CD14-positive monocyte (primary cell): ENCODE measurements at regions not wholly inside any gene's neighbourhood (a gene's known extent, or its start where the extent isn't known, plus 50 kb on each side); places are given as distances from the start of the nearest gene placed in this dataset.
"Not testable (repeated sequence)": the region's sequence is repeated elsewhere in the genome, so short reads cannot be mapped to it uniquely, and the experiment has no call there.

Source experiments
- DNase-seq, 3 donors: peaks; one replicate each; pipeline ENCODE4 v3.0.0-alpha.2; 2011 to 2022
- H2AFZ ChIP-seq: 2 replicates; pipeline ENCODE4 v1.6.0; 2012; ENCODE audit warnings: mild to moderate bottlenecking, low read depth, low read length, inconsistent platforms; ENCODE audit not compliant: insufficient read depth, poor library complexity, severe bottlenecking
- H3K27ac ChIP-seq, 2 donors: 1 replicate in 1 of 2; 2 replicates in 1 of 2; pipeline ENCODE4 v1.5.1; 2012 to 2013; ENCODE audit warnings: low read length in 2 of 2, control low read depth in 1 of 2, inconsistent platforms in 1 of 2, low read depth in 1 of 2, mild to moderate bottlenecking in 1 of 2
- H3K27me3 ChIP-seq, 2 donors: one replicate each; pipeline versions ENCODE4 v1.6.0 to v1.6.1; 2011 to 2013; ENCODE audit warnings: low read length in 2 of 2; ENCODE audit not compliant: control insufficient read depth in 2 of 2, insufficient read depth in 2 of 2
- H3K36me3 ChIP-seq, 2 donors: replicated peaks in 1 of 2; 1 replicate in 1 of 2; 2 replicates in 1 of 2; pipeline versions ENCODE4 v1.5.1 to v1.6.1; 2012 to 2013; ENCODE audit warnings: low read length in 2 of 2, control low read depth in 1 of 2, inconsistent platforms in 1 of 2, mild to moderate bottlenecking in 1 of 2; ENCODE audit not compliant: insufficient read depth in 2 of 2, control insufficient read depth in 1 of 2
- H3K4me1 ChIP-seq, 2 donors: 1 replicate in 1 of 2; 2 replicates in 1 of 2; pipeline versions ENCODE4 v1.5.1 to v1.6.1; 2012 to 2013; ENCODE audit warnings: low read length in 2 of 2, control low read depth in 1 of 2, inconsistent platforms in 1 of 2, mild to moderate bottlenecking in 1 of 2, moderate library complexity in 1 of 2; ENCODE audit not compliant: insufficient read depth in 2 of 2, control insufficient read depth in 1 of 2
- H3K4me2 ChIP-seq: replicated peaks from 2 replicates; pipeline ENCODE3; 2012; ENCODE audit warnings: low read length, moderate library complexity, mild to moderate bottlenecking; ENCODE audit not compliant: poor library complexity, severe bottlenecking; ENCODE audit errors: extremely low read depth
- H3K4me3 ChIP-seq, 3 experiments: fragments of 200-600 bp in 1 of 3; sonication (generic) in 1 of 3; replicated peaks in 1 of 3; 1 replicate in 2 of 3; 2 replicates in 1 of 3; pipeline ENCODE4 v1.5.1; 2011 to 2013; ENCODE audit warnings: low read length in 3 of 3, mild to moderate bottlenecking in 3 of 3, control low read depth in 2 of 3, low read depth in 2 of 3, inconsistent platforms in 1 of 3, moderate library complexity in 1 of 3
- H3K79me2 ChIP-seq: 2 replicates; pipeline ENCODE4 v1.6.0; 2012; ENCODE audit warnings: mild to moderate bottlenecking, control low read depth, inconsistent platforms, low read length, moderate library complexity; ENCODE audit not compliant: insufficient read depth
- H3K9ac ChIP-seq: 2 replicates; pipeline ENCODE4 v1.6.0; 2017; ENCODE audit warnings: low read length, mild to moderate bottlenecking; ENCODE audit not compliant: insufficient read depth, poor library complexity, severe bottlenecking
- H3K9me3 ChIP-seq, 2 donors: replicated peaks in 1 of 2; 1 replicate in 1 of 2; 2 replicates in 1 of 2; pipeline versions ENCODE4 v1.5.1 to v1.6.1; 2012 to 2013; ENCODE audit warnings: low read length in 2 of 2, control low read depth in 1 of 2; ENCODE audit not compliant: control insufficient read depth in 1 of 2, insufficient read depth in 1 of 2
- H4K20me1 ChIP-seq: 2 replicates; pipeline ENCODE4 v1.6.0; 2012; ENCODE audit warnings: mild to moderate bottlenecking, low read length, control low read depth, moderate library complexity; ENCODE audit not compliant: insufficient read depth
- H3K27ac Mint-ChIP-seq, 7 donors: one replicate each; pipeline ENCODE4 v1.8.0; 2020; ENCODE audit warnings: mild to moderate bottlenecking in 7 of 7, mixed read lengths in 7 of 7, moderate library complexity in 6 of 7, inconsistent platforms in 2 of 7
- H3K27me3 Mint-ChIP-seq, 3 donors: one replicate each; pipeline ENCODE4 v1.8.0; 2021 to 2022; ENCODE audit warnings: low read depth in 3 of 3, mild to moderate bottlenecking in 3 of 3, mixed read lengths in 3 of 3, moderate library complexity in 3 of 3, inconsistent platforms in 1 of 3
- H3K36me3 Mint-ChIP-seq, 2 donors: one replicate each; pipeline ENCODE4 v1.8.0; 2020; ENCODE audit warnings: mixed read lengths in 2 of 2, inconsistent platforms in 1 of 2, mild to moderate bottlenecking in 1 of 2
- H3K4me1 Mint-ChIP-seq: one replicate; pipeline ENCODE4 v1.8.0; 2020; ENCODE audit warnings: mild to moderate bottlenecking, mixed read lengths
- H3K4me3 Mint-ChIP-seq, 2 donors: one replicate each; pipeline ENCODE4 v1.8.0; 2020; ENCODE audit warnings: mild to moderate bottlenecking in 2 of 2, mixed read lengths in 2 of 2, moderate library complexity in 1 of 2
- H3K9me3 Mint-ChIP-seq, 7 donors: one replicate each; pipeline ENCODE4 v1.8.0; 2020 to 2022; ENCODE audit warnings: mixed read lengths in 7 of 7, mild to moderate bottlenecking in 6 of 7, moderate library complexity in 6 of 7, inconsistent platforms in 2 of 7
- WGBS: methylation state at CpG from one replicate; pipeline ENCODE4 v1.1.5; 2013; ENCODE audit warnings: missing lambda C conversion rate; ENCODE audit not compliant: insufficient coverage; 5-methylcytosine and 5-hydroxymethylcytosine counted together
- intact Hi-C, 2 donors: fragments of 100-400 bp; cut with micrococcal nuclease; formaldehyde crosslinking; loops; one replicate each; pipeline versions ENCODE4 v1.15.0 to v1.15.1; 2023
- TF ChIP-seq, protein P1 (sequence below): fragments of 200-600 bp; IDR thresholded peaks from one replicate; pipeline ENCODE4 v1.8.0; 2022; ENCODE audit warnings: antibody characterized with exemption, mild to moderate bottlenecking

DNA sequence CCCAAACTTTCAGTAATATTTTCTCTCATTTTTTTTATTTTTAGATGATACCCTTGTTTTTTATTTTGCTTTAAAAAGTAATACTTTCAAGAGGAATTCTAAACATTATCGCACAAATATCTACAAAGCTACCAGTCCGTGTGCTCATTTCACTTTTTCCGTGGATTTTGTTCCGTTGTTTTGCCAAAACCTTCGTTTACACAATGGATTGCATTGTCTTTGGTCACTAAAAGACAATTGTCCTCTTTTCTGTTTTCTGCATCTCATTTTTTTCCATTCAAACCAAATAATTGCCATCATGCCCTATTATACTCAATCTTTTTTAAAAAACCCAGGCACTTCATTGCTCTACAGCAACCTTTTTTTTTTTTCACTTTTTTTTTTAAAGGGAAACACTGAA is 214.9 kb downstream of the CXXC4 start:
- H4K20me1 ChIP-seq, result no peaks in the 10 kb centered on the region

DNA sequence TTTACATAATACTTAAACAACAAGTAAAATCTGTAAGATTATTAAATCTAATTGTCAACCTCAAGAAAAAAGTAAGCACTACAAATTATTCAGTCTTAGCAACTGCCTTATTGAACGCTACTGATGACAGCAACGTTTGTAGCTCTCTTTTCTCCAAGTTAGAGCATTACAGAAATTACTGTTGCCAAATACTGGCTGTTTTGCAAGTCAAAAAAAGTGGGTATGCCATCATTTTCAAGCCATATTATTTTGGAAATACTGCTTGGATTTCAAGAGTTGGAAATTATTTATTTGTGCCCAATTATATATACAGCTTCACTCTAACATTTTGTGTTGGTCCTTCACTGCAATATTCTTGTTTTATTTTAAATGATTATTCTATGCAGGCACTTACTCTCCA is 221.7 kb downstream of the CXXC4 start:
- H3K9me3 Mint-ChIP-seq, result peaks cover 0 to 5% (median 4%) of the 10 kb centered on the region in 7 donors
- intact Hi-C loops, result no loop called here
- TF ChIP-seq, protein P1, sequence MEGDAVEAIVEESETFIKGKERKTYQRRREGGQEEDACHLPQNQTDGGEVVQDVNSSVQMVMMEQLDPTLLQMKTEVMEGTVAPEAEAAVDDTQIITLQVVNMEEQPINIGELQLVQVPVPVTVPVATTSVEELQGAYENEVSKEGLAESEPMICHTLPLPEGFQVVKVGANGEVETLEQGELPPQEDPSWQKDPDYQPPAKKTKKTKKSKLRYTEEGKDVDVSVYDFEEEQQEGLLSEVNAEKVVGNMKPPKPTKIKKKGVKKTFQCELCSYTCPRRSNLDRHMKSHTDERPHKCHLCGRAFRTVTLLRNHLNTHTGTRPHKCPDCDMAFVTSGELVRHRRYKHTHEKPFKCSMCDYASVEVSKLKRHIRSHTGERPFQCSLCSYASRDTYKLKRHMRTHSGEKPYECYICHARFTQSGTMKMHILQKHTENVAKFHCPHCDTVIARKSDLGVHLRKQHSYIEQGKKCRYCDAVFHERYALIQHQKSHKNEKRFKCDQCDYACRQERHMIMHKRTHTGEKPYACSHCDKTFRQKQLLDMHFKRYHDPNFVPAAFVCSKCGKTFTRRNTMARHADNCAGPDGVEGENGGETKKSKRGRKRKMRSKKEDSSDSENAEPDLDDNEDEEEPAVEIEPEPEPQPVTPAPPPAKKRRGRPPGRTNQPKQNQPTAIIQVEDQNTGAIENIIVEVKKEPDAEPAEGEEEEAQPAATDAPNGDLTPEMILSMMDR, result no peak
- Histone ChIP-seq H3K27ac (no peak overlapping the region), H3K27me3 (no peaks in the 10 kb centered on the region), H4K20me1 (no peaks in the 10 kb centered on the region), H3K4me3 (no peak overlapping the region), H3K4me1 (no peaks in the 10 kb centered on the region), H3K9ac (no peak overlapping the region), H3K79me2 (no peaks in the 10 kb centered on the region), H2AFZ (no peak overlapping the region), H3K36me3 (no peaks in the 10 kb centered on the region), H3K9me3 (peaks cover 3 to 4% of the 10 kb centered on the region in 2 donors), H3K4me2 (no peak overlapping the region)
- H3K4me3 Mint-ChIP-seq, result no peak overlapping the region
- no peak overlapping the region for H3K27ac Mint-ChIP-seq
- DNase-seq, result no peak
- H3K27me3 Mint-ChIP-seq, result peaks cover 0 to 2% (median 2%) of the 10 kb centered on the region in 3 donors
- no peaks in the 10 kb centered on the region for H3K36me3 Mint-ChIP-seq
- H3K4me1 Mint-ChIP-seq, result no peaks in the 10 kb centered on the region
- no CpG with 5 or more reads among the region's 2 CpGs for WGBS

More for the DNA sequence above, 214.9 kb downstream of the CXXC4 start:
- no peaks in the 10 kb centered on the region for H3K9me3 ChIP-seq
- H3K4me2 ChIP-seq, result no peak overlapping the region
- Mint-ChIP-seq H3K4me1 (no peaks in the 10 kb centered on the region), H3K9me3 (peaks cover 0 to 2% (median 0%) of the 10 kb centered on the region in 7 donors), H3K36me3 (no peaks in the 10 kb centered on the region), H3K4me3 (no peak overlapping the region), H3K27me3 (no peaks in the 10 kb centered on the region), H3K27ac (no peak overlapping the region)
- H3K4me3 ChIP-seq, result no peak overlapping the region
- H3K36me3 ChIP-seq, result no peaks in the 10 kb centered on the region
- no peak overlapping the region for H3K27ac ChIP-seq
- WGBS, result 48% methylated on average over 4 of the region's 5 CpGs
- H3K9ac ChIP-seq, result no peak overlapping the region
- H3K4me1 ChIP-seq, result no peaks in the 10 kb centered on the region
- H3K79me2 ChIP-seq, result no peaks in the 10 kb centered on the region
- intact Hi-C loops, result no loop called here
- no peak for DNase-seq
- H3K27me3 ChIP-seq, result no peaks in the 10 kb centered on the region
- TF ChIP-seq, protein P1, result no peak
- no peak overlapping the region for H2AFZ ChIP-seq

GRCh38 chr4:104269603-104270002 is 225.1 kb downstream of the CXXC4 start:
- H3K36me3 Mint-ChIP-seq, H3K36me3 ChIP-seq, H3K27me3 ChIP-seq, H2AFZ ChIP-seq, H3K4me3 ChIP-seq, H3K4me1 Mint-ChIP-seq, H3K27ac Mint-ChIP-seq, H3K9me3 Mint-ChIP-seq, H4K20me1 ChIP-seq, H3K79me2 ChIP-seq, H3K9ac ChIP-seq, DNase-seq, intact Hi-C loops, H3K4me3 Mint-ChIP-seq, H3K9me3 ChIP-seq, H3K4me1 ChIP-seq, H3K4me2 ChIP-seq, H3K27me3 Mint-ChIP-seq, H3K27ac ChIP-seq: not testable (repeated sequence)
- no CpG with 5 or more reads among the region's 5 CpGs for WGBS
